Stimulated activated CD8-positive, alpha-beta memory T cell treated with anti-CD3 and anti-CD28 coated beads, Interleukin-12 subunit alpha, Interleukin-12 subunit beta, amount 100 ng/mL, for 24 hours (primary cell): ENCODE measurements at regions not wholly inside any gene's neighbourhood (a gene's known extent, or its start where the extent isn't known, plus 50 kb on each side); places are given as distances from the start of the nearest gene placed in this dataset.

ENCODE experiments used
- DNase-seq: peaks from one replicate; pipeline ENCODE4 v3.0.0-alpha.2; 2020; ENCODE audit errors: extremely low read depth

GRCh38 chr18:52287151-52287550 is 52.8 kb upstream of the DCC start:
- no peak for DNase-seq

- DNase-seq, result no peak
Observed at GRCh38 chr18:52288403-52289004, 51.5 kb upstream of the DCC start.

DNA sequence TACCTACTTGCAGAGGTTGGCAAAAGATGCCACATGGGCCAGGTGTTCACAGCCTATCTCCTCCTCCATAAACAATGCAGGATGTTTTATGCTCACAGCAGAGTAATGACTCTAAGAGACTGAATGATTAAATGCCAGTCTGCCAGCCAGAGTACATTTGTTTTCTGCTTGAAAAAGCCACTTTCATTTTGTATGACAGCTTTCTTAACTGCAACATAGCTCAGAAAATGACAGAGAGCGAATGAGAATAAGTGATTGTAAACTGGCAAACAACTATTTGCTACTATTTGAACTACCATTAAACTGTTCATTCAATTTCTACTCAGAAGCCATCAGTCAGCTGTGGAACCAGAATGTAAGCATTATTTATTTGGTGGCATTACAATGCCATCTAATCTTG is 50.6 kb upstream of the DCC start:
- no peak for DNase-seq
